Fibroblast of lung (primary cell): ENCODE measurements at regions not wholly inside any gene's neighbourhood (a gene's known extent, or its start where the extent isn't known, plus 50 kb on each side); places are given as distances from the start of the nearest gene placed in this dataset.

ENCODE experiments used
- DNase-seq, 2 donors: peaks; one replicate each; pipeline versions ENCODE4 v3.0.0 to v3.0.0-alpha.2; 2010; ENCODE audit warnings: low read depth in 2 of 2
- H2AFZ ChIP-seq: 2 replicates; pipeline ENCODE4 v1.5.1; 2012; ENCODE audit warnings: low read length, control low read depth, inconsistent platforms
- H3K27ac ChIP-seq: 2 replicates; pipeline ENCODE4 v1.5.1; 2011; ENCODE audit warnings: low read length, control low read depth; ENCODE audit not compliant: insufficient read depth
- H3K27me3 ChIP-seq: 2 replicates; pipeline ENCODE4 v1.5.1; 2011; ENCODE audit warnings: mild to moderate bottlenecking, low read length; ENCODE audit not compliant: control insufficient read depth, insufficient read depth
- H3K36me3 ChIP-seq: 2 replicates; pipeline ENCODE4 v1.5.1; 2011; ENCODE audit warnings: low read length; ENCODE audit not compliant: control insufficient read depth, insufficient read depth
- H3K4me1 ChIP-seq: 2 replicates; pipeline ENCODE4 v1.5.1; 2011; ENCODE audit warnings: low read length; ENCODE audit not compliant: control insufficient read depth, insufficient read depth; ENCODE audit errors: extremely low read depth
- H3K4me2 ChIP-seq: 2 replicates; pipeline ENCODE4 v1.5.1; 2011; ENCODE audit warnings: low read length, control low read depth; ENCODE audit not compliant: insufficient read depth; ENCODE audit errors: extremely low read depth
- H3K4me3 ChIP-seq, 4 experiments: fragments of 200-600 bp in 1 of 4; sonication (generic) in 1 of 4; replicated peaks in 1 of 4; 2 replicates each; pipeline ENCODE4 v1.5.1; 2011 to 2016; ENCODE audit warnings: low read length in 4 of 4, low read depth in 3 of 4, mild to moderate bottlenecking in 3 of 4, control low read depth in 2 of 4, inconsistent platforms in 1 of 4, mixed read lengths in 1 of 4; ENCODE audit not compliant: insufficient read depth in 1 of 4; ENCODE audit errors: control extremely low read depth in 1 of 4
- H3K79me2 ChIP-seq: 2 replicates; pipeline ENCODE4 v1.5.1; 2012; ENCODE audit warnings: mild to moderate bottlenecking, low read length, inconsistent platforms; ENCODE audit not compliant: control insufficient read depth, insufficient read depth
- H3K9ac ChIP-seq: 2 replicates; pipeline ENCODE4 v1.5.1; 2011; ENCODE audit warnings: mild to moderate bottlenecking, low read length, control low read depth; ENCODE audit not compliant: insufficient read depth
- H3K9me3 ChIP-seq: 2 replicates; pipeline ENCODE4 v1.5.1; 2012; ENCODE audit warnings: low read depth, low read length; ENCODE audit not compliant: control insufficient read depth, insufficient read depth
- H4K20me1 ChIP-seq: 2 replicates; pipeline ENCODE4 v1.5.1; 2011; ENCODE audit warnings: low read length; ENCODE audit not compliant: control insufficient read depth, insufficient read depth; ENCODE audit errors: extremely low read depth
- EZH2 ChIP-seq: IDR thresholded peaks from 2 replicates; pipeline ENCODE4 v1.5.1; 2012; ENCODE audit warnings: low read length, control low read depth, mild to moderate bottlenecking; ENCODE audit errors: missing control alignments
- TF ChIP-seq, protein P1 (sequence below), 2 donors: IDR thresholded peaks in 1 of 2; conservative IDR thresholded peaks in 1 of 2; 1 replicate in 1 of 2; 2 replicates in 1 of 2; pipeline ENCODE4 v1.5.1; 2011 to 2012; ENCODE audit warnings: low read length in 2 of 2, control low read depth in 1 of 2, inconsistent platforms in 1 of 2, low read depth in 1 of 2, mild to moderate bottlenecking in 1 of 2

DNA sequence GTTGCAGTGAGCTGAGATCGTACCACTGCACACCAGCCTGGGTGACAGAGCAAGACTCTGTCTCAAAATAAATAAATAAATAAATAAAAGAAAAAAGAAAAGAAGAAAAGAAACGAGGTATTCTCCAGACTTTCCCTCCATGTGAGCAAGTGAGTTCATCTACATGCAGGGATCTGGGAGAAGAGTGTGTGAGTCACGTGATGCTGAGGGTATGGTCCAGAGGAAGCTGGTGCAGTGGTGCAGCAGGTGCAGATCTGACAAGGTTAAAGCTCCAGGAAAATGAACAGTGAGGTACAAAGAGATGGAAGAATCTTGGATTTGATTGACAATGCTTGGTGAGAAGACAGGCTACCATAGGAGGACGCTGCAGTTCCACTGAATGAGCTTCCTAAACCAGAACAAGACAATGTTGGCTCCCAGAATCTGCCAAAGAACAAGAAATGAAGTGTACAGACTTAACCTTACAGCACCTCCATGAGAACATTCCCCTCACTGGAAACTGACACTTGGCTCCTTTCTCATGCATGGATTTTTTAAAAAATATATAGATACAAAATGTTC is 79.5 kb upstream of the BTBD3 start:
- H3K9me3 ChIP-seq, result no peaks in the 10 kb centered on the region
- DNase-seq, result no peak
- no peak overlapping the region for H3K27ac ChIP-seq
- no peaks in the 10 kb centered on the region for H3K36me3 ChIP-seq
- TF ChIP-seq, protein P1, sequence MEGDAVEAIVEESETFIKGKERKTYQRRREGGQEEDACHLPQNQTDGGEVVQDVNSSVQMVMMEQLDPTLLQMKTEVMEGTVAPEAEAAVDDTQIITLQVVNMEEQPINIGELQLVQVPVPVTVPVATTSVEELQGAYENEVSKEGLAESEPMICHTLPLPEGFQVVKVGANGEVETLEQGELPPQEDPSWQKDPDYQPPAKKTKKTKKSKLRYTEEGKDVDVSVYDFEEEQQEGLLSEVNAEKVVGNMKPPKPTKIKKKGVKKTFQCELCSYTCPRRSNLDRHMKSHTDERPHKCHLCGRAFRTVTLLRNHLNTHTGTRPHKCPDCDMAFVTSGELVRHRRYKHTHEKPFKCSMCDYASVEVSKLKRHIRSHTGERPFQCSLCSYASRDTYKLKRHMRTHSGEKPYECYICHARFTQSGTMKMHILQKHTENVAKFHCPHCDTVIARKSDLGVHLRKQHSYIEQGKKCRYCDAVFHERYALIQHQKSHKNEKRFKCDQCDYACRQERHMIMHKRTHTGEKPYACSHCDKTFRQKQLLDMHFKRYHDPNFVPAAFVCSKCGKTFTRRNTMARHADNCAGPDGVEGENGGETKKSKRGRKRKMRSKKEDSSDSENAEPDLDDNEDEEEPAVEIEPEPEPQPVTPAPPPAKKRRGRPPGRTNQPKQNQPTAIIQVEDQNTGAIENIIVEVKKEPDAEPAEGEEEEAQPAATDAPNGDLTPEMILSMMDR (conservative IDR thresholded peaks at IDR 0.05 in 1 of 2, IDR thresholded peaks at IDR 0.05 in 1 of 2; ENCODE audit: low read depth in 1 of 2, low read length in 2 of 2), result no peak
- TF ChIP-seq EZH2, result no peak
- no peaks in the 10 kb centered on the region for H3K79me2 ChIP-seq
- no peaks in the 10 kb centered on the region for H4K20me1 ChIP-seq
- H3K4me2 ChIP-seq, result no peak overlapping the region
- H3K9ac ChIP-seq, result no peak overlapping the region
- H3K27me3 ChIP-seq, result no peaks in the 10 kb centered on the region
- H2AFZ ChIP-seq, result no peak overlapping the region
- no peaks in the 10 kb centered on the region for H3K4me1 ChIP-seq
- no peak overlapping the region for H3K4me3 ChIP-seq

DNA sequence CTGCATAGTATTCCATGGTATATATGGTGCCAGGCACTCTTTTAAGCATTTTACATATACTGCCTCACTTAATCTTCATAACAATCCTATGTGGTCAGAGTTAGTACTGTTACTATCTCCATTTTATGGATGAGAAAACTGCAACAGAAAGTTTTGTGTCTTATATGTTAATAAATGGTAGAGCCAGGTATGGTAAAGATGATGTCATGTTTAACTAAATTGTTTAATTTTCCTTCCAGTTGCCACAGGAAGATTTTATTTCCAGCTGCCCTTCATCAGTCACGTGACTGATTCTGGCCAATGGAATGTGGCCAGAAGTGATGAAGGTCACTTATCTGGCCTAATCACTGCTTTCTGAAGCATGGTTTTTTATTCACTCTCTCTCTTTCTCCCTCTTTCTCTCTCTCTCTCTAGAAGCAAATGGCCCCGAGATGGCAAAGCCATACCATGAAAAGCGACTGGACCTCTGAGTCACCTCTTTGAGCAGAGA is 75.7 kb upstream of the BTBD3 start:
- no peaks in the 10 kb centered on the region for H3K79me2 ChIP-seq
- DNase-seq, result no peak
- H4K20me1 ChIP-seq, result no peaks in the 10 kb centered on the region
- no peaks in the 10 kb centered on the region for H3K27me3 ChIP-seq
- H2AFZ ChIP-seq, result no peak overlapping the region
- no peak overlapping the region for H3K4me3 ChIP-seq
- no peak overlapping the region for H3K9ac ChIP-seq
- H3K4me2 ChIP-seq, result no peak overlapping the region
- H3K27ac ChIP-seq, result no peak overlapping the region
- H3K9me3 ChIP-seq, result no peaks in the 10 kb centered on the region
- TF ChIP-seq, protein P1 (conservative IDR thresholded peaks at IDR 0.05 in 1 of 2, IDR thresholded peaks at IDR 0.05 in 1 of 2; ENCODE audit: low read depth in 1 of 2, low read length in 2 of 2), result no peak
- no peak for TF ChIP-seq EZH2
- no peaks in the 10 kb centered on the region for H3K36me3 ChIP-seq
- peaks cover 4% of the 10 kb centered on the region for H3K4me1 ChIP-seq

DNA sequence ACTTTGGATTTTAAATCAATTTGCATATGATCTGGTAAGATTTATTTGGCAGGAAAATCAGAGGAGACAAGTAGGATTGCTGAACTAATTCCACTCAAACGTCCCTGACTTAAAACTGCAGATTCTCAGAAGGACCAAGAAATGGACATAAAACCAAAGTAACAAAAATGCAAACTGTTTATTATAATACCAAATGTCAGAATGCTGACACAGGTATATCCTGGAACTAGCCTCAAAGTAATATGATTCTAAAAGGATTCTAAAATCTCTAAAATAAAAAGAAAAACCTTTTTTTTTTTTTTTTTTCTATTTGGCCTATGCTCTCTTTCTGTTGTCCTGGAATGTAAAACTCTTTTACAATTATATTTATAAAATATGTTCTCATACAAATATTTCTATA is 74.4 kb upstream of the BTBD3 start:
- Histone ChIP-seq H3K9ac (no peak overlapping the region), H3K4me1 (peaks cover 4% of the 10 kb centered on the region), H3K79me2 (no peaks in the 10 kb centered on the region), H3K27ac (no peak overlapping the region), H3K4me2 (no peak overlapping the region), H3K36me3 (no peaks in the 10 kb centered on the region), H4K20me1 (no peaks in the 10 kb centered on the region), H2AFZ (no peak overlapping the region), H3K4me3 (no peak overlapping the region), H3K9me3 (no peaks in the 10 kb centered on the region), H3K27me3 (no peaks in the 10 kb centered on the region)
- TF ChIP-seq, protein P1 (conservative IDR thresholded peaks at IDR 0.05 in 1 of 2, IDR thresholded peaks at IDR 0.05 in 1 of 2; ENCODE audit: low read depth in 1 of 2, low read length in 2 of 2), result no peak
- TF ChIP-seq EZH2, result no peak
- no peak for DNase-seq
